Activated CD8-positive, alpha-beta memory T cell treated with anti-CD3 and anti-CD28 coated beads for 48 hours (primary cell): ENCODE measurements at regions not wholly inside any gene's neighbourhood (a gene's known extent, or its start where the extent isn't known, plus 50 kb on each side); places are given as distances from the start of the nearest gene placed in this dataset.
"Not testable (repeated sequence)": the region's sequence is repeated elsewhere in the genome, so short reads cannot be mapped to it uniquely, and the experiment has no call there.

ENCODE experiments used
- DNase-seq, 3 experiments: peaks; one replicate each; pipeline ENCODE4 v3.0.0-alpha.2; 2020; ENCODE audit warnings: low read depth in 2 of 3, low spot score in 2 of 3

- no peak for DNase-seq
These were observed 1650.3 kb upstream of the CELF4 start for GRCh38 chr18:39215920-39216319.

- no peak for DNase-seq
These were observed 1645.9 kb upstream of the CELF4 start for GRCh38 chr18:39211461-39211860.

- DNase-seq, result no peak
These were observed 1643.6 kb upstream of the CELF4 start for GRCh38 chr18:39209173-39209572.

- no peak for DNase-seq
These were observed 1643.1 kb upstream of the CELF4 start for GRCh38 chr18:39208729-39209128.

- DNase-seq, result no peak
These were observed 1642.6 kb upstream of the CELF4 start for GRCh38 chr18:39208190-39208589.

GRCh38 chr18:39206398-39207103 is 1641.0 kb upstream of the CELF4 start:
- not testable (repeated sequence) for DNase-seq

- DNase-seq, result no peak
These were observed 1640.1 kb upstream of the CELF4 start for GRCh38 chr18:39205565-39206195.

GRCh38 chr18:39200153-39200552 is 1634.6 kb upstream of the CELF4 start:
- DNase-seq, result no peak

GRCh38 chr18:39199231-39199855 is 1633.7 kb upstream of the CELF4 start:
- no peak for DNase-seq

GRCh38 chr18:39198376-39198775 is 1632.8 kb upstream of the CELF4 start:
- DNase-seq, result no peak

- DNase-seq, result no peak
These were observed 1626.3 kb upstream of the CELF4 start for GRCh38 chr18:39191931-39192330.

- DNase-seq, result no peak
These were observed 1625.5 kb upstream of the CELF4 start for GRCh38 chr18:39191058-39191457.

GRCh38 chr18:39190508-39190907 is 1624.9 kb upstream of the CELF4 start:
- no peak for DNase-seq

GRCh38 chr18:39188278-39188677 is 1622.7 kb upstream of the CELF4 start:
- no peak for DNase-seq

- DNase-seq, result no peak
These were observed 1620.4 kb upstream of the CELF4 start for GRCh38 chr18:39186008-39186407.

GRCh38 chr18:39184176-39184575 is 1618.6 kb upstream of the CELF4 start:
- no peak for DNase-seq

- no peak for DNase-seq
These were observed 1612.6 kb upstream of the CELF4 start for GRCh38 chr18:39178166-39178565.

- DNase-seq, result no peak
These were observed 1607.3 kb upstream of the CELF4 start for GRCh38 chr18:39172695-39173421.

GRCh38 chr18:39168723-39169122 is 1603.1 kb upstream of the CELF4 start:
- no peak for DNase-seq

GRCh38 chr18:39167990-39168389 is 1602.4 kb upstream of the CELF4 start:
- DNase-seq, result no peak

GRCh38 chr18:39166776-39167175 is 1601.2 kb upstream of the CELF4 start:
- DNase-seq, result no peak
